GM18505 (cell line): ENCODE measurements at regions not wholly inside any gene's neighbourhood (a gene's known extent, or its start where the extent isn't known, plus 50 kb on each side); places are given as distances from the start of the nearest gene placed in this dataset.

Experiments used
- ATAC-seq: cut with Tn5 transposase; IDR thresholded peaks from one replicate; pipeline ENCODE4 v1.9.1; 2021; ENCODE audit not compliant: unreplicated experiment
- POLR2A ChIP-seq: IDR thresholded peaks from 4 replicates; pipeline ENCODE4 v1.6.1; 2011; ENCODE audit warnings: borderline replicate concordance; ENCODE audit not compliant: insufficient read depth, insufficient read length; ENCODE audit errors: extremely low read depth

DNA sequence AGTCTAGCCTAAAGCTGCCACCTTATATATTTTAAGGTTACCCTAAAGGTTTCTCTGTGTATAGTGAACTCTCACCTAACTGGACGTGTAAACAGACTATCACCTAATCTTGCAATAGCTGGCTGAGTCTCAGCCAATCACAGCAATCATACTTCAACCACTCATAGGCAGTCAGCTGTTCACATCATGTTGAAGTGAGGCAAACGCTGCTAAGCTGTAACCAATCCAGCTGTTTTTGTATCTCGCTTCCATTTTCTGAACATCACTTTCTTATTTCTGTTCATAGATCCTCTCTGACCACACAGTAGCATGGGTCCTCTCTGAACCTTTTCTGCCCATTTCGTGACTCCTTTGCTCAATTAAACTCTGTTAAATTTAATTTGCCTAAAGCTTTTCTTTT is 468.2 kb upstream of the POU3F3 start:
- ATAC-seq: no peak
- TF ChIP-seq POLR2A: no peak

DNA sequence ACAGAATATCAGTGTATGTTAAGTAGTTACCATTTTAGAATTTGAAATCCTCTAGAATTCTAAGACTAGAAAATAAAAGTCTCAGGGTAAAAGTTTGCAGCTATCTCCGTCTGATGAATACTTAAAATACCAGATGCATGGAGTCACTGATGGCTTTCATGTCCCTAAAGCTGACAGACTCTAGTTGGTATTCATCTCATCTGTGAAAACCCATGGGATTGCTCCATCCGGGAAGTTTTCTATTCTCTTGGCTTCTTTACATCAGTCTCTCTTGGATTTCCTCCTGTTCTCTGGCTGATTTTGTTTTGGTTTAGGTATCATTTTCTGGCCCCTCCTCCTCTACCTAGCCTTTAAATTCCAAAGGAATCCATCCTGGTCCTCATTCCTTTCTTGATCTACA is 465.6 kb upstream of the POU3F3 start:
- ATAC-seq: no peak
- TF ChIP-seq POLR2A: no peak

DNA sequence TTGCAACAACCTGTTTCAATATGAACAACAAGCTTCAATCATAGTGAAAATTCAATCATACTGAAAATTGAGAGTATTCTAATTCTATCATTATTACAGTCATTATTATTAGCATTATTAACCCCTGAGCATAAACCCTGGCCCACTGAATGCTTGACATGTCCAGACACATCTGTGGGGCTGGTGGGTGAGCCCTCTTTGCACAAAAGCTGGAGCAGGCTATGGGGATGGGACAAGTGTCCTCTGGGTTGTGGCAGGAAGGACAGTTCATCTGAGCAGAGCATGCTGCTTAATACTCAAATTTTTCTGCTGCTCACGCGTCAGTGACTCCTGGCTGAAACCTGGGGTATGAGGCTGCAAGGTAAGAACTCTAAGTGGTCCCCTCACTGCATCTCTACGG is 451.1 kb upstream of the POU3F3 start:
- no peak for ATAC-seq
- no peak for TF ChIP-seq POLR2A

GRCh38 chr2:104404526-104404925 is 449.4 kb upstream of the POU3F3 start:
- no peak for TF ChIP-seq POLR2A
- no peak for ATAC-seq

DNA sequence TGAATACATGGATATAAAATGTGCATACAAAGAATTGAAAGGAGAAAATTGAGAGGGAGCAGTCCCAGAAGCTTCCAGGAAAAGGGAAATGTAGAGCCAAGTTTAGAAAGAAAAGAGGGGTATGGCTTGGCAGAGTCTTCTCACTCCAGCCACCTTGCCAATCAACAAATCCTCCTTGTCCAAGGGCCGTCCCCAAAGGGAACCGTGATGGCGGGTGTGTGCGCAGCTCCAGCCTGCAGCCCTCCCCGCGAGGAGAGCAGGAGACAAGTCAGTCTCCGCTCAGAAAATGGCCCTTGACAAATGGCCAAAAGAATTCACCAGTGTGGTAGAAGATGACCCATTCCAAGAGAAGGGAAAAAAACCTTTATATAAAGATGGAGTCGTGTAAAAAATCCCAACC is 448.3 kb upstream of the POU3F3 start:
- ATAC-seq: no peak

DNA sequence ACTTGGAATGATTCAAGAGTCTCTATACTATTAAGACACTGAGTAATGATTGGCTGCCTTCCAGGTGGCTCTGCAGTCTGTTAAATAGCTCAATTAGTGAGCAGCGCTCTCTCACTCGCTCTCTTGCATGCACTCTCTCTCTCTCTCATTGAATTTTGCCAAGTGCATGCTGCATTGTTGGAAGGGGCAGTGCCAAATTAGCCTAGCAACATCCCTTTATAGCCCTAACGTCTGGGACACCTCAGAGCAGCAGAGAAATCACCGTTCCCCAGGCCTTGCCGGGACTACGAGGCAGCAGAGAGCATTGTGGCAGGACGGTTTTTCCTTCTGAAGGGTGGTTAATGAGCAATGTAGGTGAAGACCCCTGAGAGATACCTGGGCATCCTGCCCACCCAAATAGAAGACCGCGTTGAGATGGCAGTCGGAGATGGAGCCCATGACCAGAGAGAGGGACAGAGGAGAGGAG is 447.6 kb upstream of the POU3F3 start:
- no peak for ATAC-seq
- no peak for TF ChIP-seq POLR2A

More for the DNA sequence above, 448.3 kb upstream of the POU3F3 start:
- TF ChIP-seq POLR2A: no peak

DNA sequence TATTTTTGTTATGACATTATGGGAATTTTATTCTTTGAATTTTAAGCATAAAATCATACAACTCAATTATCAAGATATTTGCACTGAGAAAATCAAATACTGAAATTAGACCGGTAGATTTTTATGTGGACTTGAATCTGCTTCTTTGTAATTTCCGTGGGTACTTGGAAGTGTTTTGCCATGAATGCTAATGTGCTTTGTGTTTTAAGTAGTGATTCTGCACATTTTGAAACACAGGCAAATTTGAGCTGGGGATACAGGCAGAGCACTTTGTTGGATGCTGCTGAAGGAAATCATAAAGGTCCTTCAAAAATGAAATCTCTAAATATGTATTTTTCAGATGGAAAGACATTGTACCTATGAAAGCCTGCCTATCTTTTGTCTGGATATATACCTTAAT is 446.3 kb upstream of the POU3F3 start:
- no peak for ATAC-seq
- no peak for TF ChIP-seq POLR2A

- ATAC-seq: no peak
- no peak for TF ChIP-seq POLR2A
Measured at GRCh38 chr2:104408266-104408665, 445.6 kb upstream of the POU3F3 start.

DNA sequence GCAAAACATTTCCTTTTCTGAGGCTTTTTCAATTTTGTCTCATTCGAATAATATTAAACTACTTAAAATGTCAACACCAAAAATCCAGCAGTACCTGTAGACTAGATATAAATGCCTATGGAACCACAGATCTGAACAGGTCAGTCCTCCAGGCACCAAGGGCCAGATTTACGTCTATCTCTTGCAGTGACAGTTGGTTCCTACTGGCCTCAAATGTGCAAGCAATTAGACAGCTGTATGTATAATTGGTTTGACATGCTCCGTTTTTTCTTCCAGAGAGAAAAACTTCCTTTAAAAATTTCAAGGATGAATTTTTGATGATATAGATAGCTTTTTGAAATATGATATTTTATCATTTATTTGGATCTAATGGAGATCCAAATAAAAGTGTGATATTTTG is 443.8 kb upstream of the POU3F3 start:
- ATAC-seq: no peak
- TF ChIP-seq POLR2A: no peak

DNA sequence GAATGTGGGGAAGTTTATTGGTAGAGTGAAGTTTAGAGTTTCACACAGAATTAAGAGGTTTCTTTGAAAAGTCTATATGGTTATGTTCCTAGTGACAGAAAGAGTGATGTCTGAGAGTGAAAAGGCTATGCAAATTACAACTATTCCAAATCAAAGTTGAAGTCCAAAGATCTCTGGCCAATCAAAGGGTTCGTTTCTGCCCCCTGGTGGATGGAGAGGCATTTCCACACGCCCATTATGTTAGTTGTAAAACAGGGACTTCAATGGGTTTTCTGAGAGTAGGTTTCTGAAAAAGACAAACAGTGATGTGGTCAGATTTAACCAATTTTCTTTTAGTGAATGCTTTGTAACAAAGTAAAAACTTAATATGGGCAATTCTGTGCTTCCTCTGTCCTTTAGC is 441.5 kb upstream of the POU3F3 start:
- peak; percentile 66 for ATAC-seq

GRCh38 chr2:104413890-104414289 is 440.0 kb upstream of the POU3F3 start:
- TF ChIP-seq POLR2A: no peak
- ATAC-seq: no peak

More for the DNA sequence above, 441.5 kb upstream of the POU3F3 start:
- no peak for TF ChIP-seq POLR2A

GRCh38 chr2:104415284-104415683 is 438.6 kb upstream of the POU3F3 start:
- no peak for ATAC-seq
- no peak for TF ChIP-seq POLR2A

- ATAC-seq: no peak
- no peak for TF ChIP-seq POLR2A
Measured at GRCh38 chr2:104416339-104417000, 437.4 kb upstream of the POU3F3 start.

GRCh38 chr2:104420420-104420819 is 433.5 kb upstream of the POU3F3 start:
- ATAC-seq: no peak
- no peak for TF ChIP-seq POLR2A

- TF ChIP-seq POLR2A: no peak
- ATAC-seq: no peak
Measured at GRCh38 chr2:104420953-104421352, 433.0 kb upstream of the POU3F3 start.
